ENCODE measurements at regions not wholly inside any gene's neighbourhood (a gene's known extent, or its start where the extent isn't known, plus 50 kb on each side); places are given as distances from the start of the nearest gene placed in this dataset.

DNA sequence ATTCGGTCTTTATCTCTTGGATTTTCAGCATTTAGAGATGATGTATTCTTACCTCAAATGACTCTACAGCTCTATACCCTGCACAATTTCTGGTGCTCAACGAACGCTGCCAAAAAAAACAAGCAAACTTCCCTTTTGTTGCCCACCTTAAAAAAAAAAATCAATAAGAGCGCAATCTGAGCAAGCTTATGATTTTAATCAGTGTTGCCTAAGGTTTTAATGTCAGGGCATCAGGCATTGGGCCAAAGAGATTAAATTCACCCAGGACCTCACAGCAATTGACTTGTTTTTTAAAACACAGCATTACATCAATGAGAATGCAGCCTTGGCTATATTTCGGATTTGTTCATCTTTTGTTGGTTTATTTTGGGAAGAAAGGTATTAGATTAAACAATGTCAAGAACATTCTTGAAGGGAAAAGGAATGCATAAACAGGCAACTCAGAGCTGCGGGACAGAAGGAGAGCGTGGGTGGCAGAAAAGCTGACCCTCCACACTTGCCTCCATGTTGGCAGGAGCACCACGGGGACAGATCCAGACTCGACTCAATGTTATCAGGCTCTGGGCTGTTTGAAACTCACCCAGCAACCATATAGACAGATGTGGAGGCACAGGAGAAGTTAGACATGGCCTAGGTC, 127.5 kb upstream of the DAPK1 start:
- no peak for TF ChIP-seq SIN3A (IDR thresholded peaks at IDR 0.05; ENCODE audit: borderline replicate concordance, insufficient read depth, low read length)
- TF ChIP-seq, protein P1, sequence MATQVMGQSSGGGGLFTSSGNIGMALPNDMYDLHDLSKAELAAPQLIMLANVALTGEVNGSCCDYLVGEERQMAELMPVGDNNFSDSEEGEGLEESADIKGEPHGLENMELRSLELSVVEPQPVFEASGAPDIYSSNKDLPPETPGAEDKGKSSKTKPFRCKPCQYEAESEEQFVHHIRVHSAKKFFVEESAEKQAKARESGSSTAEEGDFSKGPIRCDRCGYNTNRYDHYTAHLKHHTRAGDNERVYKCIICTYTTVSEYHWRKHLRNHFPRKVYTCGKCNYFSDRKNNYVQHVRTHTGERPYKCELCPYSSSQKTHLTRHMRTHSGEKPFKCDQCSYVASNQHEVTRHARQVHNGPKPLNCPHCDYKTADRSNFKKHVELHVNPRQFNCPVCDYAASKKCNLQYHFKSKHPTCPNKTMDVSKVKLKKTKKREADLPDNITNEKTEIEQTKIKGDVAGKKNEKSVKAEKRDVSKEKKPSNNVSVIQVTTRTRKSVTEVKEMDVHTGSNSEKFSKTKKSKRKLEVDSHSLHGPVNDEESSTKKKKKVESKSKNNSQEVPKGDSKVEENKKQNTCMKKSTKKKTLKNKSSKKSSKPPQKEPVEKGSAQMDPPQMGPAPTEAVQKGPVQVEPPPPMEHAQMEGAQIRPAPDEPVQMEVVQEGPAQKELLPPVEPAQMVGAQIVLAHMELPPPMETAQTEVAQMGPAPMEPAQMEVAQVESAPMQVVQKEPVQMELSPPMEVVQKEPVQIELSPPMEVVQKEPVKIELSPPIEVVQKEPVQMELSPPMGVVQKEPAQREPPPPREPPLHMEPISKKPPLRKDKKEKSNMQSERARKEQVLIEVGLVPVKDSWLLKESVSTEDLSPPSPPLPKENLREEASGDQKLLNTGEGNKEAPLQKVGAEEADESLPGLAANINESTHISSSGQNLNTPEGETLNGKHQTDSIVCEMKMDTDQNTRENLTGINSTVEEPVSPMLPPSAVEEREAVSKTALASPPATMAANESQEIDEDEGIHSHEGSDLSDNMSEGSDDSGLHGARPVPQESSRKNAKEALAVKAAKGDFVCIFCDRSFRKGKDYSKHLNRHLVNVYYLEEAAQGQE (IDR thresholded peaks at IDR 0.05; ENCODE audit: insufficient read depth in 1 of 2, low read depth in 2 of 2, low read length in 2 of 2), result no peak
- no peak for TF ChIP-seq TAF1 (IDR thresholded peaks at IDR 0.05; ENCODE audit: borderline replicate concordance, insufficient read depth, low read length)
- no peak for TF ChIP-seq POLR2AphosphoS5 (IDR thresholded peaks at IDR 0.05; ENCODE audit: low read depth, low read length)
- no peak for TF ChIP-seq FOXP2 (optimal IDR thresholded peaks at IDR 0.05; ENCODE audit: borderline replicate concordance, extremely low read depth, extremely low read length, insufficient read depth)

DNA sequence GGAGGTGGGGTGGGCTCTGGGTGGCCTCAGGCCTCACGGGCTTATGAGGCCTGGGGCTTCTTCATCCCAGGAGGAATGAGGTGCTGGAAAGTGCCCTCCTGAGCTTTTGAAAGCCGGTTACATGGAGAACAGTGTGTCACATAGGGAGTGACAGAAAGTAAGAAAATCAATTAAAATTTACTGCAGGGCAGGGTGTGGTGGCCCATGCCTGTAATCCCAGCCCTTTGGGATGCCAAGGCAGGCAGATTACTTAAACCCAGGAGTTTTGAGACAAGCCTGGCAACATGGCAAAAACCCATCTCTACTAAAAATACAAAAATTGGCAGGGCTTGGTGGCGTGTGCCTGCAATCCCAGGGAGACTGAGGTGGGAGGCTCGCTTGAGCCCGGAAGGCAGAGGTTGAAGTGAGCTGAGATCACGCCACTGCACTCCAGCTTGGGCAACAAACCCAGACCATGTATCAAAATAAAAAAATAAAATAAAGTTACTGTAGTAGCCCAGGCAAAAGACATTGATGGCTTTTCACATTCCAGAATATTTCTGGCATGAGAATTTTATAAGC, 125.8 kb upstream of the DAPK1 start:
- TF ChIP-seq SIN3A (IDR thresholded peaks at IDR 0.05; ENCODE audit: borderline replicate concordance, insufficient read depth, low read length), result no peak
- TF ChIP-seq FOXP2 (optimal IDR thresholded peaks at IDR 0.05; ENCODE audit: borderline replicate concordance, extremely low read depth, extremely low read length, insufficient read depth), result no peak
- TF ChIP-seq, protein P1 (IDR thresholded peaks at IDR 0.05; ENCODE audit: insufficient read depth in 1 of 2, low read depth in 2 of 2, low read length in 2 of 2), result no peak
- no peak for TF ChIP-seq TAF1 (IDR thresholded peaks at IDR 0.05; ENCODE audit: borderline replicate concordance, insufficient read depth, low read length)
- no peak for TF ChIP-seq POLR2AphosphoS5 (IDR thresholded peaks at IDR 0.05; ENCODE audit: low read depth, low read length)

DNA sequence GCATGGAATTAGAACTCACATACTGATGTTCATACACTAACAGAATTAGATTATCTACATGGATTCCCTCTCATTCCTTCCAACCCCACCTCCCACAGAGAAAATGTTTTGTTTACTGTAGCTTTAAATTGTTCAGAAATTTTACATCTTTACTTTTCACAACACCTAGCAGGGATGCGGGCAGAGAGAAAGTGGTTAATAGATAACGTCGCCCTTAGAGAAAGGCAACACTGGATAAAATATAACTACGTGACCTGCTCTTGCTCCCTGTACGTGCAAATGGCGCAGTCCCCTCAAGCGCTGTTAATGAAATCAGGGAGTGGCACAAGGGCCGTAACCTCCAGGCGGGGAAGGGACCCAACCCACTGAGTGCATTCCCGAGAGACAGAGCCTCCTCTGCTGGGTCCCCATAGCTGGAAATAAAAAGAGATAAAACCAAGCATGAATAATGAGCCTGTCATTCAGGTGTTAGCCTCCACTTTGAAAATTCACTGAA, 125.3 kb upstream of the DAPK1 start:
- no peak for TF ChIP-seq POLR2AphosphoS5 (IDR thresholded peaks at IDR 0.05; ENCODE audit: low read depth, low read length)
- no peak for TF ChIP-seq TAF1 (IDR thresholded peaks at IDR 0.05; ENCODE audit: borderline replicate concordance, insufficient read depth, low read length)
- TF ChIP-seq, protein P1 (IDR thresholded peaks at IDR 0.05; ENCODE audit: insufficient read depth in 1 of 2, low read depth in 2 of 2, low read length in 2 of 2), result no peak
- TF ChIP-seq SIN3A (IDR thresholded peaks at IDR 0.05; ENCODE audit: borderline replicate concordance, insufficient read depth, low read length), result no peak
- no peak for TF ChIP-seq FOXP2 (optimal IDR thresholded peaks at IDR 0.05; ENCODE audit: borderline replicate concordance, extremely low read depth, extremely low read length, insufficient read depth)

DNA sequence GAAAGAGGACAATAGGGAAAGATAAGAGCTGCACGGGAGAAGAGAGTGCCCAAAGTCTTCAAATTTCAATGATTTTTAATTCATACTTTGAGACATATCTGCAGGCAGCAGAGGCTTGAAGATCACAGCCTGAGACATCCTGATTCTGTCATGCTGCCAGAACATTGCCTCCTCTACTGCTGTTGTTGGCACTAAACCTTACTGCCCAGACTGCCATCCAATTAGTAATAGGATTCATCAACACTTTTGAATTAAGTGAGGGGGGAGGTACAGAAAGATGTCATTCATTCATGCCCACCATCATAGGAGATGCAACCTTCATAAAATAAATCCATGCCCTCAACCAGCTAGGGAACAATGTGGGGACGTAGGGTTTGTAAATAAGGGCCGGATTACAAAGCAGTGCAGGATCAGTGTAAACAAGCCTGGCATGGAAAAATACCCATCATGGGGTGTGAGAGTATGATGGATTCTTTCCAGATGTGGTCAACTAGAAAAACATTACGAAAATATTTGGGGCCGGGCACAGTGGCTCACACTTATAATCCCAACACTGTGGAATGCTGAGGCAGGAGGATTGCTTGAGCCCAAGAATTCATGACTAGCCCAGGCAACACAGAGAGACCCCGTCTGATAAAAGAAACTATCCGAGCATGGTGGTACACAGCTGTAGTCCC, 122.1 kb upstream of the DAPK1 start:
- TF ChIP-seq SIN3A (IDR thresholded peaks at IDR 0.05; ENCODE audit: borderline replicate concordance, insufficient read depth, low read length), result no peak
- TF ChIP-seq FOXP2 (optimal IDR thresholded peaks at IDR 0.05; ENCODE audit: borderline replicate concordance, extremely low read depth, extremely low read length, insufficient read depth), result no peak
- TF ChIP-seq, protein P1 (IDR thresholded peaks at IDR 0.05; ENCODE audit: insufficient read depth in 1 of 2, low read depth in 2 of 2, low read length in 2 of 2), result no peak
- TF ChIP-seq TAF1 (IDR thresholded peaks at IDR 0.05; ENCODE audit: borderline replicate concordance, insufficient read depth, low read length), result no peak
- TF ChIP-seq POLR2AphosphoS5 (IDR thresholded peaks at IDR 0.05; ENCODE audit: low read depth, low read length), result no peak

All from PFSK-1 (cell line).